Common myeloid progenitor, CD34-positive (primary cell): ENCODE measurements at regions not wholly inside any gene's neighbourhood (a gene's known extent, or its start where the extent isn't known, plus 50 kb on each side); places are given as distances from the start of the nearest gene placed in this dataset.

Experiments
- CTCF ChIA-PET: fragments of 350-600 bp; sonication (Branson Sonifier 250); formaldehyde crosslinking; loops from one replicate; lab custom pipeline; 2021; ENCODE audit warnings: antibody characterized with exemption; lab: Charles Lee
- POLR2A ChIA-PET: fragments of 350-600 bp; sonication (Branson Sonifier 250); formaldehyde crosslinking; loops from one replicate; lab custom pipeline; 2021; ENCODE audit warnings: antibody characterized with exemption; lab: Charles Lee
- DNase-seq, 3 donors: peaks; one replicate each; pipeline versions ENCODE4 v3.0.0 to v3.0.0-alpha.2; 2013
- H3K27ac ChIP-seq, 2 experiments: 1 replicate in 1 of 2; 2 replicates in 1 of 2; pipeline ENCODE4 v1.7.0; 2013; ENCODE audit warnings: inconsistent platforms in 2 of 2, low read length in 2 of 2, mild to moderate bottlenecking in 2 of 2, low read depth in 1 of 2, moderate library complexity in 1 of 2; ENCODE audit not compliant: severe bottlenecking in 2 of 2, insufficient read depth in 1 of 2, poor library complexity in 1 of 2
- H3K27me3 ChIP-seq, 5 experiments: replicated peaks in 2 of 5; 1 replicate in 3 of 5; 2 replicates in 2 of 5; pipeline versions ENCODE4 v1.6.1 to v1.7.0; 2013; ENCODE audit warnings: low read length in 4 of 5, mild to moderate bottlenecking in 2 of 5, moderate library complexity in 2 of 5, inconsistent platforms in 1 of 5; ENCODE audit not compliant: insufficient read depth in 5 of 5, control insufficient read depth in 4 of 5
- H3K36me3 ChIP-seq, 4 experiments: 1 replicate in 2 of 4; 2 replicates in 2 of 4; pipeline versions ENCODE4 v1.6.1 to v1.7.0; 2013; ENCODE audit warnings: low read length in 3 of 4, control low read depth in 1 of 4, mild to moderate bottlenecking in 1 of 4; ENCODE audit not compliant: control insufficient read depth in 4 of 4, insufficient read depth in 4 of 4
- H3K4me1 ChIP-seq, 4 experiments: 1 replicate in 3 of 4; 2 replicates in 1 of 4; pipeline versions ENCODE4 v1.6.1 to v1.7.1; 2013; ENCODE audit warnings: low read length in 3 of 4, mild to moderate bottlenecking in 3 of 4, control low read depth in 1 of 4, inconsistent platforms in 1 of 4, moderate library complexity in 1 of 4; ENCODE audit not compliant: control insufficient read depth in 4 of 4, insufficient read depth in 4 of 4; ENCODE audit errors: control extremely low read depth in 1 of 4
- H3K4me3 ChIP-seq, 7 experiments: 1 replicate in 4 of 7; 2 replicates in 3 of 7; pipeline versions ENCODE4 v1.5.1 to v1.7.0; 2013; ENCODE audit warnings: mild to moderate bottlenecking in 7 of 7, low read length in 6 of 7, moderate library complexity in 6 of 7, inconsistent platforms in 2 of 7, low read depth in 2 of 7, control low read depth in 1 of 7; ENCODE audit not compliant: insufficient read depth in 4 of 7, control insufficient read depth in 1 of 7; ENCODE audit errors: extremely low read depth in 1 of 7
- H3K9me3 ChIP-seq, 5 experiments: 1 replicate in 4 of 5; 2 replicates in 1 of 5; pipeline versions ENCODE4 v1.6.1 to v1.7.1; 2013; ENCODE audit warnings: low read length in 4 of 5, mild to moderate bottlenecking in 2 of 5, inconsistent platforms in 1 of 5, low read depth in 1 of 5, moderate library complexity in 1 of 5; ENCODE audit not compliant: control insufficient read depth in 4 of 5, insufficient read depth in 2 of 5; ENCODE audit errors: control extremely low read depth in 1 of 5
- WGBS: methylation state at CpG from one replicate; pipeline ENCODE4 v1.1.5; 2013; ENCODE audit not compliant: insufficient coverage; 5-methylcytosine and 5-hydroxymethylcytosine counted together

DNA sequence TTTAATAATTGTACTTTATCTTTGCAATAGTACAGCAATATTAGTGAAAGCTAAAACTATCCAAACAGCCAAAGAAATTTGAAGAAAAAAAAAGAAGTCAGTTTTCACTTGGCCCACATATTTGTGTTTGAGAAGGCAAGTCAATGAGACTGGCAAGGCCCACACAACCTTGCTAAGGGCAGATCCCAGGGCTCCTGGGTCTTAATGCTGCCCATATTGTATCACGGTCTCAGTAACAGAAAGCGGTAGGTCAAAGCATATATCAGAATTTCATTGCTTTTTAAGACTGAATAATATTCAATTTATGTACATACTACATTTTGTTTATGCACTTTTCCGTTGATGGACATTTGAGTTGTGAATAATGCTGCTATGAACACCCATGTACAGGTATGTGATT, 262.0 kb upstream of the TOPAZ1 start:
- ChIA-PET POLR2A (no interaction called here), CTCF (no interaction called here)
- H3K4me1 ChIP-seq: no peaks in the 10 kb centered on the region
- no peak for DNase-seq
- H3K36me3 ChIP-seq: no peaks in the 10 kb centered on the region
- no peak overlapping the region for H3K27ac ChIP-seq
- peaks cover 0 to 9% (median 7%) of the 10 kb centered on the region in 5 experiments for H3K9me3 ChIP-seq
- no CpG with 5 or more reads among the region's 3 CpGs for WGBS
- H3K4me3 ChIP-seq: no peak overlapping the region
- H3K27me3 ChIP-seq: peaks cover 0 to 4% (median 0%) of the 10 kb centered on the region in 5 experiments

DNA sequence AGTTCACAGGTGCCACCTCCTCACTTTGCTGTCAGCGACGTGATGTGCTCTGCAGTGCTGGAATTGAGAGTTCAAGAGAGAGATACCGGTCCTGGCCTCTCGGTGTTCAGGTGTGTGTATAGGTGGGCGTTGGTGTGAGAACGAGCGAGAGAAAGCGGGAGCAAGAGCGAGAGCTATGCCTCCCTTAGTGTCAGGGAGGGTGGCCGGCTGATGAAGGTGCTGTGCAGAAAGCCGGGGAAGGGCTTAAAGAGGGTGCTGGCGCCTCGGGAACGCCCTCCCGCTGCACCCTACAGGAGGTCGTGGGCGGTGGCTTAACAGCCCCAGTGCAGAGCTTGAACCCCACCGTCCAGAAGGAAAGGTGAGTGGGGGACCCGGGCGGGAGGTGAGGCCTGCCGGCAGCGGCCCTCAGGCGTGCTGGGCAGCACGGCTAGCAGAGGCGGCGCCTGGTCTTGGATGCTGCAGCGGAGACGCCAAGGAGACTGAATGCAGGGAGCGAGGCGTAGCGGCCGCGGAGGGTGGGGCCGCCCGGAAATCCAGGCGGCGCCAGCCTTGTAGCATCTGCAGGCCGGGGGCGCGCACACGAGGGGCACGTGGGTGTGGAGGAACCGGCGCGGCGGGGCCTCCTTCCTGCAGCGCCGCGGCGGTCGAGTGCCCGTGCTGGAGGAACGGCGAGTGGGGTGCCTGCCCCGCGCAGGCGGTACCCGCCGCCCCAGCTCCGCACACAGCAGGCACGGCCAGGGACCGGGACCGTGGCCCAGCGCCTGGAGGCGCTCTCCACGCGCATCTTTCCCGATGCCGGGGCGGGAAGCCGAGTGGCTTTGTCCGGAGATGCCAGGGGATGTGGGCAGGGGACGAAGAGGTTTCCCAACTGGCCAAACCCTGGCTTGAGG, 246.8 kb upstream of the TOPAZ1 start:
- H3K27ac ChIP-seq: no peak overlapping the region
- POLR2A ChIA-PET: interaction anchor here (0.5 kb wide), 1 partner anchor 33 kb away, joined by 4 read pairs; no protein-coding TSS in a partner anchor
- H3K9me3 ChIP-seq: peaks cover 2 to 29% (median 11%) of the 10 kb centered on the region in 5 experiments
- peaks cover 15 to 83% (median 57%) of the 10 kb centered on the region in 5 experiments for H3K27me3 ChIP-seq
- H3K4me1 ChIP-seq: peaks cover 0 to 54% (median 50%) of the 10 kb centered on the region in 4 experiments
- H3K36me3 ChIP-seq: no peaks in the 10 kb centered on the region
- WGBS: under 1% methylated on average over 71 of the region's 73 CpGs
- peak in 2 of 3 donors; percentile 63 to 81 for DNase-seq
- peak overlapping the region; percentile 10 to 71 (median 50) for H3K4me3 ChIP-seq
- CTCF ChIA-PET: no interaction called here

DNA sequence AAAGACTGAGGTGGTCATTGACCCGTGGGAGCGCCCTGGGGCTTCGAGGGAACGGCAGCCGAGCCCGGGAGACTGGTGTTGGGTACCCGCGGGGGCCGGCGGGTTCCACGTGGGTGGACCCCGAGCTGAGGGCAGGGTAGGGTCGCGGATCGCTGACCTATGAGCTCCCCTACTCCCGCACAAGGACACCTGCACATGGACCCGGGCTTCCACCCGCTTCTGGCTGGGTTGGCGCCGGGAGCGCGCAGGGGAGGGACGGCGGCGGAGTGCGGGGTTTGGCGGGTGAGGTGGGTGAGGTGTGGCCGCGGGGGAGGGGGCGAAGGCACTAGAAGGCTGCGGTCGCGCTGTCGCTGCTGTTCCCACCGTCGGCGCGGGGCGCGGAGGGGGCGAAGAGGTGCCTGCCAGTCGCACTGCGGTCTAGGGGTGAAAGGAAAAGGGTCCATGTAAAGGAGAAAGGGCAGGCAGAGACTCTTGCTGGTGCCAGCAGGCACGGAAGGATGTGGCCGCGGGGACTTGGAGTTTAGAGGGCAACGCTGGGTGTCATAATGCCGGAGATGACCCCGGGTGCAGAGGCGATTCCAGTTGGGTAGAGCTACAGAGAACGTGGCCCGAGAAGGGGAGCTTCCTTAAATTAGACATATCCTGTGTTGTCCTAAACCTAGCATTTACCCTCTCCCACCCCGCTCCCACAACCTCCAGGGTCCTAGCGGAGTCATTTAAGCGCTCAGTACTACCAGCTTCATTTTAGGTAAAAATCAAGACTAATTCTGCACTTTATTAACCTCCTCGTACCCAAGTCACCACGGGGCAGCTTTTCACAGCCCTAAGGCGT, 245.9 kb upstream of the TOPAZ1 start:
- no peak overlapping the region for H3K27ac ChIP-seq
- no peaks in the 10 kb centered on the region for H3K36me3 ChIP-seq
- H3K27me3 ChIP-seq: peaks cover 19 to 91% (median 61%) of the 10 kb centered on the region in 5 experiments
- H3K4me1 ChIP-seq: peaks cover 0 to 54% (median 50%) of the 10 kb centered on the region in 4 experiments
- CTCF ChIA-PET: interaction anchor here (0.9 to 1.4 kb wide), 3 partner anchors 81 to 205 kb away, joined by 3 to 5 read pairs (median 4); no protein-coding TSS in a partner anchor
- DNase-seq: peak in 2 of 3 donors; percentile 48 to 65
- POLR2A ChIA-PET: no interaction called here
- H3K9me3 ChIP-seq: peaks cover 2 to 27% (median 11%) of the 10 kb centered on the region in 5 experiments
- peak overlapping the region in 6 of 7 experiments; percentile 40 to 71 (median 54) for H3K4me3 ChIP-seq
- whole genome bisulfite sequencing: 2% methylated on average over 29 of the region's 58 CpGs

DNA sequence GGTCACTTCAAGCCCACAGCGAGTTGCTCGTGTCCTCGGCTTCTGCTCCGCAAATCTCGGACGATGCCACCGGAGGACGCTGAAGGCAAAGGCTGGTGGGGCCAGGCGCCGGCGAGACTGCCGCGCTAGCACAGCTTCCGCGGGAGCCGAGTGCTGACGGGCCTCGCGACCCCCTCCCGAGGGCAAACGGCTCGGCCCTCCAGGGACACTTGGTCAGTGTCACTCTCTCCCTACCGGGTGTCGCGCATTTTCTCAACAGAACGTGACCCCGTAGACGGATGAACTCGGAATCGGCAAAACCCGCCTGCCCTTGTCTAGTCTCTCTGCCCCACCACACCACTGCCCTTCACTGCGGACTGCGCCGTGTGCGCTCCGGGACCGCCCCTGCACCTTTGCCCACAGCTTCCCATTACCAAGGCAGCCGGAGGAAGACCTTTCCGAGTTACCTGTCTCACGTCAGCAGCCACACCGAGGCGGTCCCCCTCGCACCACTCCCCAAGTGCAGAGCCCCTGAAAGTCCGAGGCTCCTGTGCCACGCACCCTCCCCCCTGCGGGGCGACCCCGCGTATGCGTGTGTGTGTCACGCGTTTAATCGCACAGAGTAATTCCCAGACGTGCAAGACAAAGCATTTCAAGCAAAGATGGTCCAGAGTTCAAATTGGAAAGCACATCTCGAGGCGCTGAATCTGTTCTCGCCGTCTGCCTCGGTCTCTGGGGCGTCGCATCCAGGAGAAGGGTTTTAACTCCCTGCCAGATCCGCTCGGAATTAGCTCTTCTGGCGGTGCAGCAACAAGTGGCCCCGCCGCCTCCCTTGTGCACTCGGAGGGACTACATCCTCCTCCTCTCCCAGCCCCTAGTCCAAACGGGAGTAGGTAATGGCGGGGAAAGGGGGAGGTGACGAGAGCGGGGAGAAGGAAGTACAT, 245.0 kb upstream of the TOPAZ1 start:
- H3K4me1 ChIP-seq: peaks cover 0 to 54% (median 50%) of the 10 kb centered on the region in 4 experiments
- H3K9me3 ChIP-seq: peaks cover 2 to 19% (median 7%) of the 10 kb centered on the region in 5 experiments
- DNase-seq: peak in 2 of 3 donors; percentile 44 to 61
- WGBS: under 1% methylated on average over 59 of the region's 71 CpGs
- H3K27me3 ChIP-seq: peaks cover 19 to 94% (median 62%) of the 10 kb centered on the region in 5 experiments
- no peaks in the 10 kb centered on the region for H3K36me3 ChIP-seq
- CTCF ChIA-PET: interaction anchor here (0.9 to 1.5 kb wide), 4 partner anchors 80 to 204 kb away, joined by 3 to 5 read pairs (median 4); no protein-coding TSS in a partner anchor
- H3K4me3 ChIP-seq: peak overlapping the region; percentile 4 to 71 (median 53)
- POLR2A ChIA-PET: no interaction called here
- no peak overlapping the region for H3K27ac ChIP-seq

DNA sequence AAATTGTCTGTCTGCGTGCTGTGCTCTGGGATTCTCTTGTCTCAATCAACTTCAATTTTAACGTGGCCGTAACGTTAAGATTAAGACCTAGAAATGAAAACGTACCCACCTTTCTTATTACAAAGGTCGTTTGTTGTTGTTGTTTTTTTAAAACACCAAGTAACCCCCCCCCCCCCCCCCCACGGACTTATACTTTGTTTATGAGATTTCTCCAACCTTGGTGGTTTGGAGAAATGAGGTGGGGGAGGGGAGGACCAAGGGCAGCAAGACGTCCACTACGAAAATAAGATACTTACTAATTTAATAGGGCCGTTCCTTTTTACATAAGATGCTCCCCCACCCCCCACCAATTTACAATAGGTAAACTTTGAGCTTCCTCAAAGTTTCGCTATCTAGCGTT, 244.4 kb upstream of the TOPAZ1 start:
- H3K27me3 ChIP-seq: peaks cover 19 to 98% (median 64%) of the 10 kb centered on the region in 5 experiments
- no peaks in the 10 kb centered on the region for H3K36me3 ChIP-seq
- H3K9me3 ChIP-seq: peaks cover 2 to 15% (median 7%) of the 10 kb centered on the region in 5 experiments
- H3K4me3 ChIP-seq: peak overlapping the region in 5 of 7 experiments; percentile 43 to 71 (median 59)
- CTCF ChIA-PET: interaction anchor here (0.6 to 1.5 kb wide), 2 partner anchors 52 to 79 kb away, joined by 3 to 5 read pairs; no protein-coding TSS in a partner anchor
- H3K27ac ChIP-seq: no peak overlapping the region
- peak in 1 of 3 donors; percentile 31 for DNase-seq
- POLR2A ChIA-PET: no interaction called here
- peaks cover 0 to 54% (median 50%) of the 10 kb centered on the region in 4 experiments for H3K4me1 ChIP-seq
- WGBS: 8% methylated on average over 2 of the region's 12 CpGs
